Sigmoid colon (tissue), 3 donors: ENCODE measurements at regions not wholly inside any gene's neighbourhood (a gene's known extent, or its start where the extent isn't known, plus 50 kb on each side); places are given as distances from the start of the nearest gene placed in this dataset.

ENCODE experiments used
- POLR2A ChIP-seq, 2 donors: fragments of 450-650 bp; IDR thresholded peaks; one replicate each; pipeline ENCODE4 v1.6.1; 2016; ENCODE audit warnings: antibody characterized with exemption in 2 of 2, mild to moderate bottlenecking in 2 of 2, moderate library complexity in 2 of 2
- TF ChIP-seq, protein P1 (sequence below), 4 experiments: fragments of 450-650 bp in 3 of 4; fragments of 200-600 bp in 1 of 4; IDR thresholded peaks; one replicate each; pipeline ENCODE4 v1.5.1; 2016 to 2019; ENCODE audit warnings: antibody characterized with exemption in 4 of 4, mild to moderate bottlenecking in 3 of 4, moderate library complexity in 2 of 4

DNA sequence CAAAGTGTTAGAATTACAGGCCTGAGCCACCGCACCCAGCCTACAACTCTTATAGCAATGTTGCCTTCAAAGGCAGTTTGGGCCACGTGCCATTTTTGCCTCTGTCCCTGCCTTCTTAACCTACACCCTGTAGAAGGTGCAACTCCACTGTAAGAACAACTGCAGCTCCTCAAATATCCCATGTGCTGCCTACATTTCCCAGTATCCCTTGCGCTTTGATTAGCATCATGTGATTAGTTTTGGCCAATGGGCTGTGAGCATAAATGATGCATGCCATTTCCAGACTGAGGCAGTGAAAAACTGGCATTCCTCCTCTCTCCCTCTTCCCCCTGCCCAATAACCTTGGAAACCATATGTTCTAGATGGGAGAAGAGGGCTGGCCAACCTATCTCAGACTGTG is 75.2 kb upstream of the MRI1 start:
- TF ChIP-seq POLR2A (IDR thresholded peaks at IDR 0.05) = no peak
- TF ChIP-seq, protein P1, sequence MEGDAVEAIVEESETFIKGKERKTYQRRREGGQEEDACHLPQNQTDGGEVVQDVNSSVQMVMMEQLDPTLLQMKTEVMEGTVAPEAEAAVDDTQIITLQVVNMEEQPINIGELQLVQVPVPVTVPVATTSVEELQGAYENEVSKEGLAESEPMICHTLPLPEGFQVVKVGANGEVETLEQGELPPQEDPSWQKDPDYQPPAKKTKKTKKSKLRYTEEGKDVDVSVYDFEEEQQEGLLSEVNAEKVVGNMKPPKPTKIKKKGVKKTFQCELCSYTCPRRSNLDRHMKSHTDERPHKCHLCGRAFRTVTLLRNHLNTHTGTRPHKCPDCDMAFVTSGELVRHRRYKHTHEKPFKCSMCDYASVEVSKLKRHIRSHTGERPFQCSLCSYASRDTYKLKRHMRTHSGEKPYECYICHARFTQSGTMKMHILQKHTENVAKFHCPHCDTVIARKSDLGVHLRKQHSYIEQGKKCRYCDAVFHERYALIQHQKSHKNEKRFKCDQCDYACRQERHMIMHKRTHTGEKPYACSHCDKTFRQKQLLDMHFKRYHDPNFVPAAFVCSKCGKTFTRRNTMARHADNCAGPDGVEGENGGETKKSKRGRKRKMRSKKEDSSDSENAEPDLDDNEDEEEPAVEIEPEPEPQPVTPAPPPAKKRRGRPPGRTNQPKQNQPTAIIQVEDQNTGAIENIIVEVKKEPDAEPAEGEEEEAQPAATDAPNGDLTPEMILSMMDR (IDR thresholded peaks at IDR 0.05) = no peak
